HFF-Myc (cell line): ENCODE measurements at regions not wholly inside any gene's neighbourhood (a gene's known extent, or its start where the extent isn't known, plus 50 kb on each side); places are given as distances from the start of the nearest gene placed in this dataset.

ENCODE experiments used
- DNase-seq: peaks from one replicate; pipeline ENCODE4 v3.0.0-alpha.2; 2011; ENCODE audit warnings: low read depth; ENCODE audit errors: extremely low read depth
- H3K4me3 ChIP-seq: replicated peaks from 2 replicates; pipeline ENCODE4 v1.5.1; 2011; ENCODE audit warnings: low read depth, mild to moderate bottlenecking, control low read depth, low read length
- CTCF ChIP-seq: IDR thresholded peaks from 2 replicates; pipeline ENCODE4 v1.5.1; 2012; ENCODE audit warnings: mild to moderate bottlenecking, low read depth, low read length, control low read depth; ENCODE audit errors: missing control alignments

DNA sequence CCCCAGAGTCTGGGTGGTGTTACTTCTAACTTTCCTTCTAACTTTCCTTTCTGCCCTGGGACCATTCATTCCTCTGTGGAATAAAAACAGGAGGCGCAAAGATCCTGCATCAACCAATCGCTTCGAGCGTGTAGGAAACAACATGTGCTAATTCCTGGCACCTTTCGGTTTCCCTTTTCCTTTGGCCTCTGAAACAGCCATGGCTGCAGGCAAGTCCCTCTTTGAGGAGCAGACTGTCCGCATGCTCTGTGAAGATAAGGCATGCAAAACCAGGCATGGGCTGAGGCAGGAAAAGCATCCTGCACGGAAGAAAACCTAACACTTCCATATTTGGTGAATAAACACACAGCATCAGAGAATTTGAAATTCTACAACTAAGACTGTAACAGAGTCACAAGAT is 128.3 kb downstream of the HSD17B3 start:
- no peak for DNase-seq
- no peak for TF ChIP-seq CTCF
- no peak overlapping the region for H3K4me3 ChIP-seq

GRCh38 chr9:96172797-96173196 is 129.2 kb downstream of the HSD17B3 start:
- no peak for DNase-seq
- no peak for TF ChIP-seq CTCF
- no peak overlapping the region for H3K4me3 ChIP-seq

- no peak for DNase-seq
- no peak for TF ChIP-seq CTCF
- no peak overlapping the region for H3K4me3 ChIP-seq
Measured at GRCh38 chr9:96171728-96172127, 130.2 kb downstream of the HSD17B3 start.

DNA sequence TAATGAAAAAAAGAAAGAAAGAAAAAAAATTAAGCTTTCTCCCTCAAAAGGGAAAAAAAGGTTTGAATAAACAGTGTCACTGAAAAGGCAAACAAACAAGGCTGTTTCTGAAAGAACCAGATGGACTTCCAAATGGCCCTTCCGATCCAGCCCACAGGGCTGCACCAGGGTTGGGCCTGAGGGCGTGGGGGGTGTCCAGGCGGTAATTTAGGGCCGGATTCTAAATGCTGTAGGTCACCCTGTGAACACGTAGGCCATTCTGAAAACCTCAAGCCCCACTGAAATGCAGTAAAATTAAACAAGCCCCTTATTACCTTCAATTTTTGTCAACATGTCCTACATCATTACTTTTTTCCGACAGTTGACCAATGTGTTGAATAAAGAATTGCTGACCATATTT is 132.1 kb downstream of the HSD17B3 start:
- no peak for DNase-seq
- TF ChIP-seq CTCF: no peak
- H3K4me3 ChIP-seq: no peak overlapping the region

DNA sequence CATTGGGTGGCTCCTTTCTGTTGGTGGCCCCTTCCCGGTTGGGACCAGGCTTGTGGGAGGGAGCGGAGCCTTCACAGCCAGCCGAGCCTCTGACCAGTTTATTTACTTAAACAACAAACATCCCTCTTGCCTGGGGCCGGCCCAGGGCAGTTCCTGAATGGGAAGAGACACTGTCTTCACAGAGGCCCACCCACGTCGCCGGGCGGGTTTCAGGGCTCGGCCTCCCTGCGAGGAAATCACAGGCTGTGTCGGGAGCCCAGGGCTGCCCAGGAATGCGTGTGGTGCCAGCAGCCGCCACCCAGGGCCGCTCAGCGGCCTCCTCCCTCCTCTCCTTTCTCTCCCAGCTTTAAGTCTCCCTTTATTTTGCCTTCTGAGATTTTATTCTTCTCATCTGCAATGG is 132.5 kb downstream of the HSD17B3 start:
- no peak for TF ChIP-seq CTCF
- no peak for DNase-seq
- no peak overlapping the region for H3K4me3 ChIP-seq

DNA sequence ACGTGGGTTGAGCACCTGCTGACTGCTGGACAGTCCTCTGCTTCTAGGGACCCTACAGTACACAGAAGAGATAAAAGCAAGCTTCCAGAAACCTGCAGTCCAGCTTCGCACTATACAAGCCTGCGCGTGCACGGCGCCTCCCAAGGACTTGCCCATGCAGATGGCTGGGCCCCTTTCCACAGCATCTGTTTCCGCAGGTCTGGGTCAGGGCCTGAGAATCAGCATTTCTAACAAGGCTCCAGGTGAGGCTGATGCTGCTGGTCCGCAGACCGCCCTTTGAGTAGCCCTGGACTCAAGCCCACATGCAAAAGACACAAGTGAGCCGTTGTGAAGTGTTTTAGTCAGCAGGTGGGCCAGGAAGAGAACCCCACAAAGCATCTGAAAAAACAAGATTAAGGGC is 133.1 kb downstream of the HSD17B3 start:
- TF ChIP-seq CTCF: no peak
- no peak for DNase-seq
- H3K4me3 ChIP-seq: no peak overlapping the region

DNA sequence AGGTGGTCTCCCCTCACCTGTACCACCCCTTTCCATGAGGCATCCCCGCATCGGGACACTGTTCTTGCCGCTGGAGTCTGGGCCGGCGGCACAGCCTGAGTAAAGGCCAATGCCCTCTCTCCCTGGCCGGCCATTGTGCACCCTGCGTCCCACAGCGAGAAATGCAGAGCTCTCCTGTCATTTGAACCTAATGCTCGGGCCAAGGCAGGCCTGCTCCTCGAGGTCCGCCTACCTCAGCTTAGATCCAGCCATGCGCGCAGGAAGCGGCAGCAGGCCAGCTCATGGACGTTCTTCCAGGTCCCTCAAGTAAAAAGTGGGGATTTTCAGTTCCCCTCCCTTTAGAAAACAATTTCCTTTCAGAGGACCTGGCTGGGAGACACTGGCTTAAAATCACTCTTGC is 135.0 kb downstream of the HSD17B3 start:
- no peak for TF ChIP-seq CTCF
- H3K4me3 ChIP-seq: no peak overlapping the region
- no peak for DNase-seq
